ENCODE measurements at regions not wholly inside any gene's neighbourhood (a gene's known extent, or its start where the extent isn't known, plus 50 kb on each side); places are given as distances from the start of the nearest gene placed in this dataset.

- TF ChIP-seq PRDM4 (CRISPR knock-in tag; IDR thresholded peaks at IDR 0.05; ENCODE audit: borderline replicate concordance): no peak
- no peak for TF ChIP-seq WIZ (CRISPR knock-in tag; IDR thresholded peaks at IDR 0.05)
Observed at GRCh38 chr6:164097056-164097455, 682.5 kb downstream of the QKI start (continued).

- ChIA-PET POLR2A (interaction anchor here (0.6 kb wide), 1 partner anchor 9 kb away, joined by 3 read pairs; no protein-coding TSS in a partner anchor), CTCF (ENCODE audit: low intra/inter-chr PET ratio, low total read pairs) (no interaction called here)
- no TSS peak for BruUV-seq (replicated peaks)
- no peaks in the 10 kb centered on the region for H4K20me1 ChIP-seq (ENCODE audit: insufficient read depth, low read length)
- intact Hi-C loops (cut with micrococcal nuclease; ENCODE audit: unreplicated experiment) (no loop called here), in situ Hi-C loops (cut with HindIII; ENCODE audit: extremely low pct_ligation_motif_present, low pct_unique_long_range_greater_than_20kb) (no loop called here)
- no peaks in the 10 kb centered on the region for H3K9me3 ChIP-seq (ENCODE audit: low read length)
- 2% methylated on average over 3 of the region's 3 CpGs for WGBS (ENCODE audit: low lambda C conversion rate)
- H3K27me3 ChIP-seq (ENCODE audit: control insufficient read depth in 1 of 2, insufficient read depth in 2 of 2, low read length in 2 of 2): no peaks in the 10 kb centered on the region; a peak in 1 of 5 replicates
- no peak for FAIRE-seq
- no peak overlapping the region for H2AFZ ChIP-seq (ENCODE audit: low read length)
- H3K4me3 ChIP-seq (replicated peaks in 1 of 3; ENCODE audit: insufficient read depth in 1 of 3, low read depth in 2 of 3, low read length in 3 of 3): no peak overlapping the region
- peaks cover 9% of the 10 kb centered on the region; the same call in 1 of the 2 replicates for H3K4me1 ChIP-seq (ENCODE audit: insufficient read depth, low read length)
- TF ChIP-seq ZNF770 (CRISPR knock-in tag; IDR thresholded peaks at IDR 0.05) (no peak), ATF7 (IDR thresholded peaks at IDR 0.05) (no peak), ATF7 (CRISPR knock-in tag; IDR thresholded peaks at IDR 0.05) (no peak), ATRX (CRISPR knock-in tag; IDR thresholded peaks at IDR 0.05; ENCODE audit: borderline replicate concordance) (no peak), ZEB1 (IDR thresholded peaks at IDR 0.05; ENCODE audit: insufficient replicate concordance, low read depth) (no peak), RFX3 (CRISPR knock-in tag; IDR thresholded peaks at IDR 0.05) (no peak), NFKBIZ (CRISPR knock-in tag; IDR thresholded peaks at IDR 0.05) (no peak), GRHL1 (CRISPR knock-in tag; conservative IDR thresholded peaks at IDR 0.05) (no peak), CREB3 (CRISPR knock-in tag; IDR thresholded peaks at IDR 0.05) (no peak), CAMTA2 (CRISPR knock-in tag; IDR thresholded peaks at IDR 0.05; ENCODE audit: borderline replicate concordance) (no peak)
- H3K36me3 ChIP-seq (replicated peaks in 1 of 2; ENCODE audit: control insufficient read depth in 1 of 2, insufficient read depth in 2 of 2, low read length in 2 of 2): no peaks in the 10 kb centered on the region
- no peak for ATAC-seq
- no peaks in the 10 kb centered on the region for H3K79me2 ChIP-seq (ENCODE audit: insufficient read depth, low read length)
- H3K4me2 ChIP-seq (ENCODE audit: low read depth, low read length): no peak overlapping the region
- no peak overlapping the region for H3K9ac ChIP-seq (ENCODE audit: insufficient read depth, low read depth, low read length)
- no peak overlapping the region for H3K27ac ChIP-seq (ENCODE audit: extremely low read length, insufficient read depth, low read length)
- no peak for DNase-seq (ENCODE audit: low spot score)
Observed at GRCh38 chr6:164095056-164095455, 680.5 kb downstream of the QKI start.

Measured in HepG2 (cell line).